DMS153 (cell line): ENCODE measurements at regions not wholly inside any gene's neighbourhood (a gene's known extent, or its start where the extent isn't known, plus 50 kb on each side); places are given as distances from the start of the nearest gene placed in this dataset.
A peak's percentile ranks its signal among the peaks of the same experiment; 100 is the strongest.

Experiments
- DNase-seq: peaks from one replicate; lab custom pipeline; 2025; lab: John Stamatoyannopoulos, UW

- no peak for DNase-seq
Measured at GRCh38 chr10:130902471-130902870, 409.1 kb downstream of the TCERG1L start.

DNA sequence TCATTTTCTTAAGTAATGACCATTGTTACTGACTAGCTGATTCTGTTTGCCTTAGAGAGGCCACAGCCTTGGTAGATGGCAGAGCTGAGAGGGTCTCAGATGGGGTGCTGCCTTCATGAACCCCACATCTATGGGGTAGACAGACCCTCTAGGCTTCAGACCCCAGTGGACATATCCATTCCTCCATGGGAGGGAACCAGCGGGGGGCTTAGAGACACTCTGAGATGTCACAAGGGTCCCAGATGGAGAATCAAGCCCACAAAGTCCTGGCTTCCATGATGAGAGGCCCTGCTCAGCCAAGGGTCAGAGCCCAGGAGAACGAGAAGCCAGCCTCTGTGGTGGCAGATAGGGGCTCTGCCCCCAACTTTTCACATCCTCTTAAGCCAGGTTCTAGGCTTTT, 408.6 kb downstream of the TCERG1L start:
- DNase-seq, result no peak

DNA sequence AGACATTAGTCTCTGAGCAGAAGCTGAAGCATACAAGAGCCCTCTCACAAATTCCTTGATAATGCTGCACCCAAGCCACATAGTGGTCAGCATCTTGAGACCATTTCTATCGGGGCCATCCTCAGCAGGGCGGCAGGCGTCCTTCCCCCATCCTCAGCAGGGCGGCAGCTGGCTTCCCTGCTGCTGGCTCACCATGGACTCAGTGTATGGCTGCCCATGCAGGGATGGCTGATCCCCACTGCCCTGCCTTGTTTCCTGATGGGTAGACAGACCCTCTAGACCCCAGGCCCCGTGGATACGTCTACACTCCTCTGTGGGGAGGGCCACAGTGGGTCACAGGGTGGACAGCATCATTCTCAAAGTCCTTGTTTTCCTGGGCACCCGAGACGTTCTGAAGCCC, 406.8 kb downstream of the TCERG1L start:
- DNase-seq, result no peak

- no peak for DNase-seq
Measured at GRCh38 chr10:130905386-130905785, 406.1 kb downstream of the TCERG1L start.

- no peak for DNase-seq
Measured at GRCh38 chr10:130905921-130906320, 405.6 kb downstream of the TCERG1L start.

DNA sequence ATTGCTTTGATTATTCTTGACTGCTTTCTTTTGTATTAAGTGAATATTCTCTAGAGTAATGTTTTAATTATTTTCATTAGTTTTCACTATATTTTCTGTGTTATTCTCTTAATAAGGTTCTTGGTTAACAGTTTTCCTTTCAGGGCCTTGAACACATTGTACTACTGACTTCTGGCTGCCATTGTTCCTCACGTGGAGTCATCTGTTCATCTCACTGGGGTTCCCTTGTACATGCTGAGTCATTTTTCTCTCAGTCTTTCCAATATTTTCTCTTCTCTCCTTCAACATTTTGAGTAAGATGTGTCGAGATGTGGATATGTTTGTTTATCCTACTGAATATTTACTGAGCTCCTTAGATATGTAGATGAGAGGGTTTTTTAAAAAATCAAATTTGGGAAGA, 400.7 kb downstream of the TCERG1L start:
- no peak for DNase-seq

DNA sequence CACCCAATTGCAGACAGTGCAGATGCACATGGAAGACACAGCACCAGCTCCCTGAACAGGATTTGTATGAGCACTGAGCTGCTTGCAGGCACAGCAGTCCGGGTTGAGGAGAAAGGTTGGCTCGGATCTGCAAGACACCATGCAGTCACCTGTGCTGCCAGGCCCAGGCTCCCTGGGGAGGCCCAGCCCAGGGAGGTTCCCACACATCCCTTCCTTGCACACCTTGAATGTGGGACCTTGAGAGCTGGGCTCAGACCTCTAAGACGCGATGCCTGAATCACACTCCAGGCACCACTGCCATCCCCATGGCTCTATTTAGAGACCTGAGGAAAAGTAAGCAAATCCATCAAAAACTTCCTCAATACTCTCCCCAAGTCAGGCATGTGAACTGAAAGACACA, 397.7 kb downstream of the TCERG1L start:
- no peak for DNase-seq

DNA sequence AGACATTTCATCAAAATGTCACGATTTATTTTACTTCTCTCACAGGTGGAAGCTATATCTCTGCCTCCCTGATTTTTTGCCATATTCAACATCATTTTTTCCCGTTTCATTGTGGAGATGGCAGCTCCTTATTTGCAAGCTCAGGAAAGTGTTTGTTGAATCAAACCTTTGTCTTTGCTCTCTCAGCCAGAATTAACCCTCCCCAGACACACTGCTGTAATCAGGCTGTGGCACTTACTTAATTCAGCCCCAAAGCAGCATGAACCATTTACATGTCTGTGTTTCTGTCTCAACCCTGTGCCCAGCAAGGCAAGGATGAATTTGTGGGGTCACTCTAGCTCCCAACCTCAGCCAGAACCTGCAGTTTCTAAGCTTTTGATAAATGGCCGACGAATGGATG, 397.2 kb downstream of the TCERG1L start:
- DNase-seq, result no peak

DNA sequence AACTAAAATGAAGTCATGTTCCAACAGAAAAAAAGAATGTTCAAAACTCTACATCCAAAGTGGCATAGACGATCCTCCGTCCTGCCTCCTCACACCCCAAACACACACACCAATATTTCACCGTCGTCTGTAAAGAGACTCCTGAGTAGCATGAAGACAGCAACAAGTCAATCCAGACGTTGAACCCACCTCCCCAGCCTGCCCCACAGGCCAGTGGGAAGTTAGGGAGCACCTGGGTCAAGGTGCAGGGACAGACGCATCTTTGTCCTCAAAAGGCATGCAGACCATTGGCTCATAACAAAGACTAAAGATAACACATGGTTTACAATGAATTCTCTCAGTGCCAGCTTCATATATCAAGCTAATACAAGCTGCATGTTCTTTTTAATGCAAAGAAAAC, 396.5 kb downstream of the TCERG1L start:
- DNase-seq, result no peak

DNA sequence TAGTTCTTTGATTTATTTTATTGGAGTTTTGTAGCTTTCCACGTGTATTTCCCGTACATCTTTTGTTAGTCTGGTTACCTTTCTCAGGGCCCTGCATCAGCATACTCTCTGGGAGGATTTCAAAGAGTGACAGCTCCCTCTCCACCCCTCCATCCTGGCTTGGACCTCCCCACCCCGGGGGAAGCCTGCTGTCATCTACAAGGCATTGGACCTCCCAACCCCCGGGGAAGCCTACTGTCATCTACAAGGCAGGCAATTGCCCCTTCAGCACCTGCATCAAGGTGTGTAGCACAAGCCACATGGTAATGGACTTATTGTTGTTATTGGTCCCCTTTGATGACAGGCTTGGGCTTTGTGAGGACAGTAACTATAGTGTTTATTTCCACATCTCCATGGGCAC, 390.1 kb downstream of the TCERG1L start:
- no peak for DNase-seq

GRCh38 chr10:130921911-130922440, 389.5 kb downstream of the TCERG1L start:
- DNase-seq, result no peak

GRCh38 chr10:130923596-130923995, 387.9 kb downstream of the TCERG1L start:
- no peak for DNase-seq

- DNase-seq, result no peak
Measured at GRCh38 chr10:130924138-130924819, 387.2 kb downstream of the TCERG1L start.

DNA sequence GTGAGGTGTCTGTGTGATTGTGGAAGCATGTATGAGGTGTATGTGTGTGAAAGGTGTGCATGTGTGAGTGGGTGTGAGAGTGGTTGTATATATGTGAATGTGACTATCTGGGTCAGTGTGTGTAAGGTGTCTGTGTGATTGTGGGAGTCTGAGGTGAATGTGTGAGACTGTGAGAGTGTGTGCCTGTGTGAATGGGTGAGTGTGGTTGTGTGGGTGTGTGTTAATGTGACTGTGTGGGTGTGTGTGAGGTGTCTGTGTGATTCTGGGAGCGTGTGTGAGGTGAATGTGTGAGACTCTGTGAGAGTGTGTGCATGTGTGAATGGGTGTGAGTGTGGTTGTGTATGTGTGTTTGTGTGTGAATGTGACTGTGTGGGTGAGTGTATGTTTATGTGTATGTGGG, 385.1 kb downstream of the TCERG1L start:
- no peak for DNase-seq

DNA sequence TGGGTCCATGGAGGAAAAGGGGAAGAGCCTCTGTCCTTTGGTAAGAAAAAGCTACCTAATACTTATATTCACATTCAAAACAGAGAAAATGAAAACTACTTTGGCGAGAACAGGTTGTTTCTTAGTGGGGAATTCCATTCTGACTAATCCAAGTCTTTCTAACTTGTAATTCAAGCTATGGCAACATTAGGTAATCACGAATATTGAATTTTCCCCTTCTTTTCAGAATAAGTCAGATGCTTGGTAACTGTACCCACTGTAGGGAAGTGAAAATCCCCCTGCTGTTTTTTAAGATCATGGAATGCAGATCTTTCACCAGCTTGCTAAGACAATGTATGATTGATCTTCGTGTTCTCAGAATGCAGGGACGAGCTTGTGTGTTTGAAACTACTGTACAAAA, 384.4 kb downstream of the TCERG1L start:
- DNase-seq, result no peak

DNA sequence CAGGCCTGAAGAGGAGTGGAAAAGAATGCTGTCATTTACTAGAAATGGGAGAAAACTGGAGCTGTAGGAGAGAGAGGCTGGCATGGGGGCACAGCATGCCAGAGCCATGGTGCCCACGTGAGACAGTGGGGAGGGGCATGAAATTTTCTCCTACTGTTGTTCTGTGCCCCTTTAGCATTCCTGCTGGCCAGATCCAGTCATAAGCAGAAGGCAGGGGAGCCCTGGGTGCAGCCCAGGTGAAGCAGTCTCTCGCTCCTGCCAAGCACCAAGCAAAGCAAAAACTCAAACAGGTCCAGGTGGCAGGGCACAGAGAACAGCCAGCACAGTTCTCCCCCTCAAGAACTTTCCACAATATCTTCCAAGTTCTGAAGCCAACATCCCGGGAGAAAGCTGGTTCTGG, 383.2 kb downstream of the TCERG1L start:
- DNase-seq, result no peak

- peak; percentile 75 for DNase-seq
Measured at GRCh38 chr10:130929422-130930325, 381.8 kb downstream of the TCERG1L start.

DNA sequence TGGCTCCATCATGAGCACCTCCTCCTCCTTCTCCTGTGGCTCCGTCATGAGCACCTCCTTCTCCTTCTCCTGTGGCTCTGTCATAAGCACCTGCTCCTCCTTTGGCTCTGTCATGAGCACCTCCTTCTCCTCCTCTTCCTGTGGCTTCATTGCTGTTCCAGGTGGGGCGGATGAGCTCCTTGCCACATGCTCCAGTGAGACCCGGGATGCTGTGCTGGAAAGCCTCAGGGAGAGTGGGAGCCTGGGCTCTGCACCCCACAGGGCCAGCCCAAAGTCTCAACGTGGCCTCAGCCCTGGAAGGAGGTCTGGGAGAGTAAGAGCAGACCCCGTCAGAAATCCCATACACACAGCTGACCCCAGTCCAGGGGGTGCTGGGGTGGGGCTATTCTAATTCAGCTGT, 380.7 kb downstream of the TCERG1L start:
- DNase-seq, result no peak

- no peak for DNase-seq
Measured at GRCh38 chr10:130931256-130931655, 380.3 kb downstream of the TCERG1L start.

DNA sequence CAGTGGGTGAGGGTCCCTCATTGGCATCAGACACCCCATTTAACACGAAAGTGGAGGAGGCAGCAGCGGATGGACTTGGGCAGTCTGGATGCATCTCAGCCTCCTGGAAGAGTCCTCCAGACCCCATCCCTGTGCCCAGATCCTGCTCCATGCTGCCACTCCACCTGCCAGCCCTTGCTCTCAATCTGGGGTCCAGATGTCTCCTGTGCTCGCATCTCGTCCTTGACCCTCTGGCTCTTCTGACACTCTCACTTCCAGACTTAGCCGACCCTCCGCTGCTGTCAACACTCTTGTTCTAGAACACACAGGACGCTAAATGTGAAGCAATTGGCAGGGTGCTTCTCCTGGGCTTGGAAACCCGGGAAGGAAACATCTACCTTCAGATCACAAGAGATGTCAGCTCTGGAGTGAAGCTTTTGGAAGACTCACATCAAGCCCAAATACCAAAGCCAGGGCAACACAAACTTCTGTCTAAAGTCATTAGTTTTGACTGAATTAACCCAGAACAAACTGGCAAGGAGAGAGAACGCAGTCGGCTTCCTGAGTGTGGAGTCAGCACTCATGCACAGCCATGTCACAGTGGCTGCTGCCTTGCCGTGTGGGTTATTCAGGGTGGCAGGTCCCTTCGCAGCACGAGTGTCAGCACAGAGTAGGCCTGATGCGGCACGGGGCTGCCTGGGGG, 379.1 kb downstream of the TCERG1L start:
- no peak for DNase-seq

- DNase-seq, result no peak
Measured at GRCh38 chr10:130933008-130933390, 378.5 kb downstream of the TCERG1L start.

DNA sequence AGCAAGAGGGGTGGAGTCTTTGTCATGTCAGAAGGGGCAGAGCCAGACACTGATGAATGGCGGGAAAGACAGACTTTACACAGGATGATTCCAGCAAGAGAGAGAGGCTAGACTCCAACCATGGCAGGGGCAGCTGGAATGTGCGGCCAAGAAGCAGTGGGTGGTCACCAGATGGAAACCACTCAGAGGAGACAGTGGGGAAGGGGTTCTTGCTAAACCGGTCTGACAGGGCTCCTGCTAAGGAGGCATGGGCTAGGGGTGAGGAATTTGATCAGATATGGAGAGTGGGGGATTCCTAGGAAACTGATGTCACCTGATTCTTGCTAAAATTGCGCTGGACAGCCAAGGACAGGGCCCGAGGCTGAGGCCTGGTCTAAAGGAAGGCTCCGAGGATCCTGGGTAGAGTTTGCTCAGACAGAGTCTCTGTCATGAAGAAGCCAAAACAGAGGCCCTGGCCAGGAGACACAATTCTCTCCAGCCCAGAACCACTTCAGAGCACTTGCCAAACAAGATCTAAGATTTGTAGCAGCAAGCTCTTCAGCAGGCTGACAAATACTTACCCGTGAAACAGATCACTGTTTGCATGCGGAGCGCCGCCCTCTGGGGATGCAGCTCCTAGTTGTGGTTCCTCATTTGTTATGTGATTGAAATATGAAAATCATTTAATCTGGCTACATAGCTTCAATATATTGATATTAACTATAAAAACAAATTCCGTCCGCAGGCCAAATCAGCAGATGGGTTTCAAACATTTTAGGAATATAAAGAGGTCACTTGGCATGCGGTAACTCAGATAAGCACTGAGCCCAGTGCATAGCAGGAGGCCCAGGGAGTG, 377.0 kb downstream of the TCERG1L start:
- DNase-seq, result no peak
